ENCODE measurements at regions not wholly inside any gene's neighbourhood (a gene's known extent, or its start where the extent isn't known, plus 50 kb on each side); places are given as distances from the start of the nearest gene placed in this dataset.

DNA sequence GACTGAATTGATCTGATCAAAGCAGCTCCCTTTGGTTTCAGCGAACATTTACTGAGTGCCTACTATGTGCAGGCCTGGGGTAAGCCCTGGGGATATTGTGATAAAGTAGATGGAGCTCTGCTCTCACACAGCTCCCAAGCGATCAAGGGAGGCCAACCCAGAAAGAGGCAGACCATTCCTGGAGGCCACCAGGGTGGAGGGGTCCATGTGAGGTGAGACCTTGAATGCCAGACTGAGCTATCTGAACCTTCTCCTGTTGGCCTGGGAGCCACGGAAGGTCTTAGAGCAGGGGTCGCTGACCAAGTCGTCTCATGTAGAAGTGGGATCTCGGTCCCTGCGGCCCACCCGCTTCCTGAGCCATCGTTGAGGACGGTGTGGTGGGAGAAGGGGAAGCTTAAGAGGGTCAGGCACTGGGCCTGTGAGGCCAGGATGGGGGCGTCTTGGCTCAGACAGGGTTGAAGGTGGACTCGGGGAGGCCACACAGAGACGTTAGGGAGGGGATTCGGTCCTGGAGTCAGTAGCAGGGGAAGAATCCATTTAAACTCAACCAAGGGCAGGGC lies 62.2 kb upstream of the IL17B start:
- TF ChIP-seq, protein P1, sequence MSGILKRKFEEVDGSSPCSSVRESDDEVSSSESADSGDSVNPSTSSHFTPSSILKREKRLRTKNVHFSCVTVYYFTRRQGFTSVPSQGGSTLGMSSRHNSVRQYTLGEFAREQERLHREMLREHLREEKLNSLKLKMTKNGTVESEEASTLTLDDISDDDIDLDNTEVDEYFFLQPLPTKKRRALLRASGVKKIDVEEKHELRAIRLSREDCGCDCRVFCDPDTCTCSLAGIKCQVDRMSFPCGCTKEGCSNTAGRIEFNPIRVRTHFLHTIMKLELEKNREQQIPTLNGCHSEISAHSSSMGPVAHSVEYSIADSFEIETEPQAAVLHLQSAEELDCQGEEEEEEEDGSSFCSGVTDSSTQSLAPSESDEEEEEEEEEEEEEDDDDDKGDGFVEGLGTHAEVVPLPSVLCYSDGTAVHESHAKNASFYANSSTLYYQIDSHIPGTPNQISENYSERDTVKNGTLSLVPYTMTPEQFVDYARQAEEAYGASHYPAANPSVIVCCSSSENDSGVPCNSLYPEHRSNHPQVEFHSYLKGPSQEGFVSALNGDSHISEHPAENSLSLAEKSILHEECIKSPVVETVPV (CRISPR knock-in tag; IDR thresholded peaks at IDR 0.05), result no peak
- TF ChIP-seq TSHZ2 (CRISPR knock-in tag; IDR thresholded peaks at IDR 0.05), result no peak
- no peak for TF ChIP-seq OSR1 (CRISPR knock-in tag; IDR thresholded peaks at IDR 0.05)
- TF ChIP-seq, protein P2, sequence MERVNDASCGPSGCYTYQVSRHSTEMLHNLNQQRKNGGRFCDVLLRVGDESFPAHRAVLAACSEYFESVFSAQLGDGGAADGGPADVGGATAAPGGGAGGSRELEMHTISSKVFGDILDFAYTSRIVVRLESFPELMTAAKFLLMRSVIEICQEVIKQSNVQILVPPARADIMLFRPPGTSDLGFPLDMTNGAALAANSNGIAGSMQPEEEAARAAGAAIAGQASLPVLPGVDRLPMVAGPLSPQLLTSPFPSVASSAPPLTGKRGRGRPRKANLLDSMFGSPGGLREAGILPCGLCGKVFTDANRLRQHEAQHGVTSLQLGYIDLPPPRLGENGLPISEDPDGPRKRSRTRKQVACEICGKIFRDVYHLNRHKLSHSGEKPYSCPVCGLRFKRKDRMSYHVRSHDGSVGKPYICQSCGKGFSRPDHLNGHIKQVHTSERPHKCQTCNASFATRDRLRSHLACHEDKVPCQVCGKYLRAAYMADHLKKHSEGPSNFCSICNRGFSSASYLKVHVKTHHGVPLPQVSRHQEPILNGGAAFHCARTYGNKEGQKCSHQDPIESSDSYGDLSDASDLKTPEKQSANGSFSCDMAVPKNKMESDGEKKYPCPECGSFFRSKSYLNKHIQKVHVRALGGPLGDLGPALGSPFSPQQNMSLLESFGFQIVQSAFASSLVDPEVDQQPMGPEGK (CRISPR knock-in tag; IDR thresholded peaks at IDR 0.05; ENCODE audit: borderline replicate concordance), result no peak
- TF ChIP-seq ISL1 (CRISPR knock-in tag; IDR thresholded peaks at IDR 0.05), result no peak

All from SK-N-SH treated with all-trans-retinoic acid at 6 μM for 48 hours (cell line).